LNCAP (cell line): ENCODE measurements at regions not wholly inside any gene's neighbourhood (a gene's known extent, or its start where the extent isn't known, plus 50 kb on each side); places are given as distances from the start of the nearest gene placed in this dataset.

Experiments
- CTCF ChIP-seq: fragments of 450-650 bp; IDR thresholded peaks from 2 replicates; pipeline ENCODE4 v1.5.1; 2017; ENCODE audit warnings: mild to moderate bottlenecking

GRCh38 chr14:21735639-21736307 is 62.2 kb upstream of the OR4E1 start:
- no peak for TF ChIP-seq CTCF

GRCh38 chr14:21735200-21735599 is 61.6 kb upstream of the OR4E1 start:
- TF ChIP-seq CTCF, result no peak

GRCh38 chr14:21734457-21735074 is 60.9 kb upstream of the OR4E1 start:
- peak; percentile 76 for TF ChIP-seq CTCF

GRCh38 chr14:21729703-21730233 is 56.1 kb upstream of the OR4E1 start:
- TF ChIP-seq CTCF, result no peak

GRCh38 chr14:21725250-21725649 is 51.6 kb upstream of the OR4E1 start:
- TF ChIP-seq CTCF, result no peak

GRCh38 chr14:21724090-21724973 is 50.7 kb upstream of the OR4E1 start:
- TF ChIP-seq CTCF, result no peak

GRCh38 chr14:21723431-21724045 is 49.9 kb upstream of the OR4E1 start:
- TF ChIP-seq CTCF, result peak; percentile 48; the same call in 1 of the 2 replicates
